DOHH2 (cell line): ENCODE measurements at regions not wholly inside any gene's neighbourhood (a gene's known extent, or its start where the extent isn't known, plus 50 kb on each side); places are given as distances from the start of the nearest gene placed in this dataset.

Source experiments
- CTCF ChIP-seq: fragments of 200-600 bp; sonication (generic); IDR thresholded peaks from one replicate; pipeline ENCODE4 v1.5.1; 2014; ENCODE audit warnings: antibody characterized with exemption, mild to moderate bottlenecking, low read depth, low read length; ENCODE audit not compliant: poor library complexity, severe bottlenecking
- EZH2phosphoT487 ChIP-seq: fragments of 200-600 bp; sonication (generic); IDR thresholded peaks from 2 replicates; pipeline ENCODE4 v1.6.1; 2017; ENCODE audit warnings: borderline replicate concordance, mild to moderate bottlenecking, antibody characterized with exemption, low read length, moderate library complexity, mixed read lengths

GRCh38 chr5:162558120-162558519 is 490.5 kb downstream of the GABRG2 start:
- no peak for TF ChIP-seq CTCF
- no peak for TF ChIP-seq EZH2phosphoT487
